ENCODE measurements at regions not wholly inside any gene's neighbourhood (a gene's known extent, or its start where the extent isn't known, plus 50 kb on each side); places are given as distances from the start of the nearest gene placed in this dataset.

GRCh38 chr2:12054956-12055618 lies 308.7 kb downstream of the LPIN1 start:
- TF ChIP-seq CTCF (optimal IDR thresholded peaks at IDR 0.05 in 1 of 3, IDR thresholded peaks at IDR 0.05 in 1 of 3, conservative IDR thresholded peaks at IDR 0.05 in 1 of 3; ENCODE audit: extremely low read depth in 1 of 3, insufficient read depth in 2 of 3, low read length in 3 of 3) (no peak), EZH2 (IDR thresholded peaks at IDR 0.05; ENCODE audit: low read length) (no peak)
